Tibial nerve (tissue), 4 donors: ENCODE measurements at regions not wholly inside any gene's neighbourhood (a gene's known extent, or its start where the extent isn't known, plus 50 kb on each side); places are given as distances from the start of the nearest gene placed in this dataset.

ENCODE experiments used
- EP300 ChIP-seq, 2 donors: sonication (generic); formaldehyde crosslinking; IDR thresholded peaks; one replicate each; pipeline ENCODE4 v1.6.1; 2017; ENCODE audit warnings: antibody characterized with exemption in 2 of 2, mild to moderate bottlenecking in 1 of 2
- POLR2A ChIP-seq, 2 donors: fragments of 450-650 bp; IDR thresholded peaks; one replicate each; pipeline ENCODE4 v1.6.1; 2017; ENCODE audit warnings: antibody characterized with exemption in 2 of 2, mild to moderate bottlenecking in 2 of 2, moderate library complexity in 2 of 2
- TF ChIP-seq, protein P1 (sequence below), 5 experiments: fragments of 200-600 bp in 3 of 5; fragments of 450-650 bp in 2 of 5; sonication (generic) in 3 of 5; IDR thresholded peaks; one replicate each; pipeline ENCODE4 v1.5.1; 2016 to 2019; ENCODE audit warnings: antibody characterized with exemption in 5 of 5, mild to moderate bottlenecking in 3 of 5, moderate library complexity in 2 of 5

DNA sequence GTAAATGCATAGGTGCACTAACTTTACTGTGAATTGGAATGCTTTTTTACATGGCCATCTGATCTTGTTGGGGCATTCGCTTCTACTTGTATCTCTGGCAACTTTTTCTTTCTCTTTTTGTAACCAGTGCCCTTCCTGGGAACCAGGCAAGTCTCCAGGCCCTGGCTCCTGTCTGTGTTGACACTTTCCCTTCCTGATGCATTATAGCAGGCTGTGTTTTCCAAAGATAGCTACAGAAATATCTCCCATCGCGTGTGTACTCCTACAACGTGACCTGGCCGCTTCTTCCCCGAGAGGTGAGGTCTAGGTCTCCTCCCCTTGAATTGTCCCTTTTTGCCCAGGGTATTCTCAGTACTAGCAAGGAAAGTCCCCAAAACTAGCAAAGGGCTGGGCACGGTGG, 81.1 kb upstream of the SPIN1 start:
- TF ChIP-seq, protein P1, sequence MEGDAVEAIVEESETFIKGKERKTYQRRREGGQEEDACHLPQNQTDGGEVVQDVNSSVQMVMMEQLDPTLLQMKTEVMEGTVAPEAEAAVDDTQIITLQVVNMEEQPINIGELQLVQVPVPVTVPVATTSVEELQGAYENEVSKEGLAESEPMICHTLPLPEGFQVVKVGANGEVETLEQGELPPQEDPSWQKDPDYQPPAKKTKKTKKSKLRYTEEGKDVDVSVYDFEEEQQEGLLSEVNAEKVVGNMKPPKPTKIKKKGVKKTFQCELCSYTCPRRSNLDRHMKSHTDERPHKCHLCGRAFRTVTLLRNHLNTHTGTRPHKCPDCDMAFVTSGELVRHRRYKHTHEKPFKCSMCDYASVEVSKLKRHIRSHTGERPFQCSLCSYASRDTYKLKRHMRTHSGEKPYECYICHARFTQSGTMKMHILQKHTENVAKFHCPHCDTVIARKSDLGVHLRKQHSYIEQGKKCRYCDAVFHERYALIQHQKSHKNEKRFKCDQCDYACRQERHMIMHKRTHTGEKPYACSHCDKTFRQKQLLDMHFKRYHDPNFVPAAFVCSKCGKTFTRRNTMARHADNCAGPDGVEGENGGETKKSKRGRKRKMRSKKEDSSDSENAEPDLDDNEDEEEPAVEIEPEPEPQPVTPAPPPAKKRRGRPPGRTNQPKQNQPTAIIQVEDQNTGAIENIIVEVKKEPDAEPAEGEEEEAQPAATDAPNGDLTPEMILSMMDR (IDR thresholded peaks at IDR 0.05): no peak
- TF ChIP-seq POLR2A (IDR thresholded peaks at IDR 0.05) (no peak), EP300 (IDR thresholded peaks at IDR 0.05) (no peak)
